GM19025 (cell line): ENCODE measurements at regions not wholly inside any gene's neighbourhood (a gene's known extent, or its start where the extent isn't known, plus 50 kb on each side); places are given as distances from the start of the nearest gene placed in this dataset.

Source experiments
- ATAC-seq: cut with Tn5 transposase; IDR thresholded peaks from one replicate; pipeline ENCODE4 v1.9.1; 2021; ENCODE audit warnings: mild to moderate bottlenecking, low read depth, moderate library complexity; ENCODE audit not compliant: unreplicated experiment

DNA sequence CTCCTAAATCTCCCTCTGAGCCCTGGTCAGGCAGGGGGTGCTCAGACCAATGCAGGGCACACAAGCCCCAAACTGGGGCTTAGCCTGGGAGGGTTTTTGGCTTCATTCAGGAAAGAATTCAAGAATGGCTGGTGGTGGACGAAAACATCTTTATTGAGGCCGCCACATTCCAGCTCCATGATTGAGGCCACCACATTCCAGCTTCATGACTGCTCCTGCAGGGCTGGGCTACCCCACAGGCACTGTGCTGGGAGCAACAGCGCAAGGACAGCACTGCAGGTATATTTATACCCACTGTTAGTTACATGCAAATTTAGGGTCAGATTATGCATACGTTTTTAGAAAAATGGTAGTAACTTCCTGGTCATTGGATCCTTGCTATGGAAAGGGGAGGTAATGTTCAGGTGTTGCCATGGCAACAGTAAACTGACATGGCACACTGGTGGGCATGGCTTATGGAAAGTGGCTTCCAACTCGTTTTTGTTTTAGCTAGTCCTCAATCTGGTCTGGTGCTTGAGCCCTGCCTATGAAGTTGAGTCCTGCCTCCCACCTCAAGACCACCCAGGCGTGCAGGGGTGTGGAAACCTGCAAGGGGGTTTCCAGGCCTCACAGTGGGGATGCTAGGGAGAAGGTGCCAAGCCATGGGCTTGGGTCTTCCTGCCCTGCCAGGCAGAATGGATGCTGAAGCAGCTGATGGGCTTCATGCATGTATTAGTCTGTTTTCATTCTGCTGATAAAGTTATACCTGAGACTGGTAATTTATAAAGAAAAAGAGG is 348.7 kb upstream of the AJAP1 start:
- ATAC-seq, result no peak

- no peak for ATAC-seq
These were observed 347.6 kb upstream of the AJAP1 start for GRCh38 chr1:4306559-4307467.

DNA sequence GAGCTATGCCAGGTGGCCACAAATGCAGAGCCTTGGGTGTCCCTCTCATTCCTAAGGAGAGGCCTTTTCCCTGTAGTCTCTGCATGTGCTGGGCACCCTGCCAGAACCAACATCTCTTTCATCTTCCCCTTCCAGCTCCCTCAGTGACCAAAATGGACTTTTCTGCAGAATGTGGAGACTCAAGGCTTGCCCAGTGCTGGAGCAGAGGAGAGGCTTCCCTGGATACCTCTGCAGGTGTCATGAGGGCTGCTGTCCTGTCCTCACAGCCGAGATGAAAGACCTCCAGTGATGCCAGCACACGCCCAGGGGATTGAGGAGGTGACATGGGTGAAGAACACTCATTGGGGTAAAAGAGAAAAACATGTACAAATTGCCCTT is 347.0 kb upstream of the AJAP1 start:
- ATAC-seq, result no peak

DNA sequence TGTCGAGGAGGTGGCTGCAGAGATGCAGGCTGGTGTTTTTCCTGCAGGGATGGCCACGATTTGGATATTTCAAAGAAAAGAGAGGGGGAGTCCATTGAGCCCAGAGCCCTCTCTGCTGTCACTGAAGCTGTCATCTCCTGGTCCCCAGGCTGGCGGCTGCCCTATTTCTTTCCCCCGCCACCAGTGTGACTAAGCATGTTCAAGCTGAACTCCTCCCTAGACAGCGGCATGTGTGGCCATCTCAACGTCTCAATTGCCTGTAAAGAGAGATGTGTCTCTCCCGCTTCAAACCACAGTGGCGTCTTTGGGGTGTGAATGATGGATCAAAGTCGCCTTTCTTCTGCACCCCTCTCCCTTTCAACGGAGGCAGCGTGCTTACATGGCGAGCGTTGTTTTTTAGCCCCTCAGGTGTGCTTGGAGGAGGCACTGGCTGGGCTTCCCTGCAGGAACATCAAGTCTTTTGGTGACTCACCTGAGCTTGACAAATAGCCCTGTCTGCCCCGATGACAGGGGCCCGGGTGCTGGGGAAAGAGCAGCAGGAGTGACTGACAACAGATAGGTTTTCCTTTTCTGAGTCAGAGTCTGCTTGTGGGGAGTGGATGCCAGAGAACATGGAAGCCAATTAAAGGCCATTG is 346.4 kb upstream of the AJAP1 start:
- no peak for ATAC-seq

DNA sequence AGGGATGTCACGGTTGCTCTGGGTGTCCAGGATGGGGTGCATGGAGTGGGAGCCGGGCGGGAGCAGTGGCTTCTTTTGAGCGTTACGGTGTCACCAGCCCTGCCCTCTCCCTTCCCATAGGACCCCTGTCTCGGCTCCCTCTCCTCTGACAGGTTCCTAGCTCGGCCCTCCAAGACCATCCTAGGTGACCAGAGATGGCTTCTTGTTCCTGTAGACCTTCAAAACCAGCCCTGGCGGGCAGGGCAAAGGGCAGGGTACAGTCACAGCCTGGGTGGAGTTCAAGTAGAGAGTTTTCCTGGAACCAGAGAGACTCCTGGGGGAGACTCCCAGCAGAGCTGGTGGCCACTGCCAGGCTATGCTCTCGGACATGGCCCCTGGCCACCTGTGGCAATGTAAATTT is 345.6 kb upstream of the AJAP1 start:
- no peak for ATAC-seq

DNA sequence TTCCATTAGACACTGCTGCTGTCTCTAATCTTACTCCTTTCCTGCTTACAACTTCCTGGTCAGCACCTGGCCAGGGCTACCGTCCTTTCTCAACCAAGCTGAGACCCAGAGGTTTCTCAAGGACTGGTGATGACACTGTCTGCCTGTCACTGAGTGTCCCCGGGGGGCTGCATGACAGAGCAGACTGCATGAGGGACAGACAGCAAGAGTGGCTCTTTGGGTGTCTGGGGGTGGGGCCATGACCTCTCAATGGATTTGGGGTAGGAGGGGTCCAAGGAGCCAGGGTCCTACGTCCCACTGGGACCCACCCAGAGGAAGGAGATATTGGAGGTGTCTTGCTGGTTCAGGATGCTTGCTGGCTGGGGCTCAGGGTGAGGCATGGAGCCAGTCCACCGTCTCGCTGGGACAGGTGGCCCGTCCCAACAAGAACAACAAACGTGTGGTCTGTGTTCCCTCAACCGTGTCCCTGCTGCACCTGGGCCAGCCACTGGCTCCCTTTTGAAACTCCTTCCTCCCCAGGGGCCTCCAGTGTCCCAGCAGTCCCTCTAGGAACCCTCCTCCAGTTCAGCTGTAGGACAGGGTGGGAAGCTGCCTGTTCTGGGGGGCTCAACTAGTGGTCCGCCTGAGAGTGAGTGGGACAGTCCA is 344.6 kb upstream of the AJAP1 start:
- no peak for ATAC-seq

DNA sequence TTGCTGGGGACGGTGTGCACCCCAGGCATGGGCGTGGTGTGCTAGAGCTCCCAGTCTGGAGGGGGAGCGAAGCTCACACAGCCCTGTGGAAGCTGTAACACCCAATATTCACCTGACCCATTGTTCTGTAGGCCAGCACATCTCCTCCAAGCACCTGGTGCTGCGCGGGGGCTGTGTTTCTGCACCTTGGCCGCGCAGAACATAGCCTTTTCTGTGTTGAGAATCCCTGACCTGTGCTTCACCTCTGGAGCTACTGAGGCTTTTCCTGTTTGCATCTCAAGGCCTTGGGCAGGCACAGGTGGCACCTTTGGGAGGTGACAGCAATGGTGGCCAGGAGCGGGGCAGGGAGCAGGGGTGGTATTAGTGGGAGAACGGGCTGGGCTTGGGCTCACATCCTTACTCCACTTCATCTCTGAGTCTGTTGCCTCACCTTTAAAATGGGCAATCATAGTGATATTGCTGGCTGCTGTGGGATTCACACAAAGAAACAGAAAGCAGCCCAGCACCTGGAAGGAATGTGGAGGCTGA is 343.9 kb upstream of the AJAP1 start:
- ATAC-seq, result no peak

DNA sequence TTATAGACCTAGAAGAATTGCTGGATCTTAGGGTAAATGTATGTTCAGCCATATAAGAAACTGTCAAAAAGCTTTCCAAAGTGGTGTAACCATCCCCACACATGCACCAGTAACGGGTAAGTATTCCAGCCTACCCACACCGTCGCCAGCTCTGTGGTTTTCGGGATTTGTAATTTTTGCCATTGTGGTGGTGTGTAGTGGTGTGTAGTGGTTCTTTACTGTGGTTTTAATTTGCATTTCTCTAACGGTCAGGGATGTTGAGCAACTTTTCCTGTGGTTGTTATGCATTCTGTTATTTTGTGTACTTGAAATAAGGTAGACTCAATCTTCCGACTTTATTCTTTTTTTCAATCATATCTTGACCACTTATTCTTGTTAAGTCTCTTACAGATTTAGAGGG is 342.4 kb upstream of the AJAP1 start:
- ATAC-seq, result no peak

DNA sequence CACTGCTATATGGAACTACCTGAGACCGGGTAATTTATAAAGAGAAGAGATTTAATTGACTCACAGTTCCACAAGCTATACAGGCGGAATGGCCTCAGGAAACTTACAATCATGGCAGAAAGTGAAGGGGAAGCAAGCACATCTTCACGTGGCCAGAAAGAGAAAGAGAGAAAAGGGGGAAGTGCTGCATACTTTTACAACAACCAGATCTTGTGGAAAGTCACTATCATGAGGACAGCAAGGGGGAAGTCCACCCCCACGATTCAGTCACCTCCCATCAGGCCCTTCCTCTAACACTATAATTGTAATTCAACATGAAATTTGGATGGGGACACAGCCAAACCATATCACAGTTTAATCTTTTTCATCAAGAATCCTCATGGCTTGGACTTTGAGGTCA is 339.2 kb upstream of the AJAP1 start:
- ATAC-seq, result no peak

DNA sequence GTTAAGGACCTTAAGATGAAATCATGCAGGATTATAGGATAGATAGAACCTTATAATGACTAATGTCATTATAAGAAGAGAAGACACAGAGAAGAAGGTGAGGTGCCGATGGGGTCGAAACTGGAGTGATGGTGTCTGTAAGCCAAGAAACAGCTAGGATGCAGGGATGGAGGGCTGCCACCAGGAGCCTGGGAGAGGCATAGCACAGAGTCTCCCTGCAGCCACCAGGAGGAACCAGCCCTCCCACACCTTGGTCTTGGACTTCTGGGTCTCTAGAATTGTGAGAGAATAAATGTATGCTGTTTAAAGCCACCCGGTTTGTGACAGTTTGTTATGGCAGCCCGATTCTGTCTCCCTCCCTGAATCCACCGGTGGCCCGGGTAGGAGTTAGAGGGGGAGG is 337.2 kb upstream of the AJAP1 start:
- no peak for ATAC-seq

- no peak for ATAC-seq
These were observed 335.7 kb upstream of the AJAP1 start for GRCh38 chr1:4318720-4319119.

DNA sequence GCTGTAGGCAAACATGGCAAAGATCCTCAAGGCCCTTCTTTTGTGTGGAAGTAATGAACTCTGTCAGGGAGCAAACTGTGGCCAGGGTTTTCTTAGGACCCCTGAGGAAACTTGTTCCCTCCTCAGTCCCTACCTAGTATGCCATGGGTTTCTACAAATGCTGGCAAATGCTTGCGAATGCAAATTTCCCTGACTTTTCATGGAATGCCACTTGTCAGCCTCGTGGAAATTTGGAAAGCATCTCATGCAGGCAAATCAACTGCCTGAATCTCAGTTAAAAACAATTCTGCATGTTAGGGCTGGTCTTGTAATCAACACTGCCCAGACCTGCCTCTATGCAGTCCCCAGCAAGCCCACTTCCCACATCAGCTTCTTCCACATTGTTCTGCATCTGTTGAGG is 334.9 kb upstream of the AJAP1 start:
- ATAC-seq, result no peak

DNA sequence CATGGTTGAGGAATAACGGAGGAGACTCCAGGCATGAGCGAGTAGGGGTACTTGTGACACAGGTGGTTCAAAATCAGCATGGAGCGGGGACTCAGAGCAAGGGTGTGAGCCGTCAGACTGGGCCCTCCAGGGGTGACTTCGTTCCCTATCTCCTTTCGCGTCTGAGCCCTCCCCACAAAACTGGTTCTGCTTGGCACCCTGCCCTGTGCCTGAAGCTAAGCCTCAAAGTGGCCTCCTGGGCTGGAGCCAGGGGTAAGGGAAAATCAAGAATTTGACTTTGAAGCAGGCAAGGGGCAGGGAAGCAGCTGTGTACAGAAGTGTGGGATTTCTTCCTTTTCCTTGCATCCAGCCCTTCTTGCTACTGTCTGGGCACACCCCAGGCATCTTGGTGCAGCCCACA is 331.5 kb upstream of the AJAP1 start:
- no peak for ATAC-seq

- no peak for ATAC-seq
These were observed 331.1 kb upstream of the AJAP1 start for GRCh38 chr1:4323309-4323708.

DNA sequence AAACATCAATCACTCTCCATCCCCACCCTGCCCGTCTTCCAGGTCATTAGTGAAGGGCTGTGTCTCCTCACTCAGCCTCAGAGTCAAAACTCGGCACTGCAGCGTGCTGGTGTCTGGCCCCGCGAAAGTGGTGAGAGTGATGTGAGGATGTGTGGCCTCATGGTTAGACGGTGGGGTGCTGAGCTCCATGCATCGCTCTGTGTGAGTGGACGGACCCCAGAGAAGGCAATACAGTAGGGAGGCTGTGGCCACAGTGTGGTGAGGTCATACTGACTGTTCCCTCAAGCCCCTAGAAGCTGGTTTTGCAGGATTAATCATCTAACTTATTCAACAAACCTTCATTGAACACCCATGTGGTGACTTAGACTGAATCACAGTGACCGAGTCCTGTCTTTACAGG is 329.9 kb upstream of the AJAP1 start:
- no peak for ATAC-seq

GRCh38 chr1:4327142-4327541 is 327.3 kb upstream of the AJAP1 start:
- ATAC-seq, result no peak

GRCh38 chr1:4328402-4329071 is 325.9 kb upstream of the AJAP1 start:
- no peak for ATAC-seq

DNA sequence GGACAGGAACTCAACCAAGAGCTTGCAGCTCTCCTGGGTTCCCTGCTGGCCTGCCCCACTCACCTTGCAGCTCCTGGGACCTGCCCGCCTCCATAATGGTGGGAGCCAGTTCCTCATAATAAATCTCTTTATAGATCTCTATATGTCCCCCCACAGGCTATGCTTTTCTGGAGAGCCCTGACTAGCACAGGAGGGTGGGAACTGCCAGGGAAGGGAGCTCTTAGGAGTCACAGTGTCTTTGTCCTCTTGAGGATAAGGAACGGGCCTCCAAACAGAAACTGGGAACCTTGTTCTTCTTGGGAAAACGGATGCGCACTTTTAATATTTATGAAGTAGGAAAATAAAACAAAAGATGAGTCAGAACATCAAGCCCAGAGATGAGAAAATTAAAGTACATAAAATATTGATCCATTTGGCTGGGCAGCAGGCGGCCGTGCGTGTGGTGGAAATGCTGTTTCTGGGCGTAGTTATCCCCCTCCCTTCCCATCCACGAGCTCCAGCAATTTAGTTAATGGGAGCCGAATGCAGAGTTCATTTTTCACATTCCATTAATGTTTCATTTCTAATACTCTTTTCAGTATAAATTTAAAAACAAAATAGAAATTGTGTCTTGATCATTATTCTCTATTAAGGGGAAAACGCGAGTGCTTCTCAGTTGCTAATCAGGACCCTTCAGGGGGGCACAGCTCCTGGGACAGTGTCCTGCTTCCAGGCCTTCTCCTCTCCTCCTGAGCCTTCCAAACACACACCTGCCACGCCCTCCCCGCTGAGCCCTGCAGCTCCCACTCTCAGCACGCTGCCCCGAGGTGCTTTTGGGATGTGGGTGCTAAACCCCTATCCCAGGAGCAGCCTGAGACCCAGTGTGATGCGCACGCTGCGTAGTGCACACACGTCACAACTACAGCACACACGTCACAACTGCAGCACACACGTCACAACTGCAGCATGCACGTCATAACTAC is 323.3 kb upstream of the AJAP1 start:
- no peak for ATAC-seq

GRCh38 chr1:4331767-4332163 is 322.6 kb upstream of the AJAP1 start:
- no peak for ATAC-seq
